SK-N-MC (cell line): ENCODE measurements at regions not wholly inside any gene's neighbourhood (a gene's known extent, or its start where the extent isn't known, plus 50 kb on each side); places are given as distances from the start of the nearest gene placed in this dataset.

Source experiments
- DNase-seq: peaks from one replicate; pipeline ENCODE4 v3.0.0-alpha.2; 2011; ENCODE audit warnings: low read depth, low spot score
- H3K27ac ChIP-seq: fragments of 200-600 bp; sonication (generic); 2 replicates; pipeline ENCODE4 v1.5.1; 2016; ENCODE audit warnings: mixed run types
- H3K36me3 ChIP-seq: fragments of 200-600 bp; sonication (generic); 2 replicates; pipeline ENCODE4 v1.6.1; 2017; ENCODE audit warnings: antibody characterized with exemption, low read length, mixed read lengths; ENCODE audit not compliant: insufficient read depth
- H3K4me3 ChIP-seq: fragments of 200-600 bp; sonication (generic); 2 replicates; pipeline ENCODE4 v1.5.1; 2016
- H3K9ac ChIP-seq: fragments of 200-600 bp; sonication (generic); 2 replicates; pipeline ENCODE4 v1.8.0; 2017; ENCODE audit warnings: mixed run types, mixed read lengths; ENCODE audit not compliant: insufficient read length
- H3K9me3 ChIP-seq: fragments of 200-600 bp; sonication (generic); 2 replicates; pipeline ENCODE4 v1.6.1; 2017; ENCODE audit warnings: low read depth, mild to moderate bottlenecking, antibody characterized with exemption, low read length, moderate library complexity, mixed read lengths
- EZH2 ChIP-seq: fragments of 200-600 bp; sonication (generic); IDR thresholded peaks from one replicate; pipeline ENCODE4 v1.6.1; 2017; ENCODE audit warnings: antibody characterized with exemption
- FOXP2 ChIP-seq: optimal IDR thresholded peaks from 2 replicates; pipeline ENCODE3; 2011; ENCODE audit warnings: mild to moderate bottlenecking, moderate library complexity; ENCODE audit not compliant: insufficient read depth; ENCODE audit errors: extremely low read length, control extremely low read depth
- POLR2AphosphoS5 ChIP-seq: IDR thresholded peaks from 2 replicates; pipeline ENCODE4 v1.6.1; 2012; ENCODE audit warnings: mild to moderate bottlenecking, low read depth, low read length, borderline replicate concordance

DNA sequence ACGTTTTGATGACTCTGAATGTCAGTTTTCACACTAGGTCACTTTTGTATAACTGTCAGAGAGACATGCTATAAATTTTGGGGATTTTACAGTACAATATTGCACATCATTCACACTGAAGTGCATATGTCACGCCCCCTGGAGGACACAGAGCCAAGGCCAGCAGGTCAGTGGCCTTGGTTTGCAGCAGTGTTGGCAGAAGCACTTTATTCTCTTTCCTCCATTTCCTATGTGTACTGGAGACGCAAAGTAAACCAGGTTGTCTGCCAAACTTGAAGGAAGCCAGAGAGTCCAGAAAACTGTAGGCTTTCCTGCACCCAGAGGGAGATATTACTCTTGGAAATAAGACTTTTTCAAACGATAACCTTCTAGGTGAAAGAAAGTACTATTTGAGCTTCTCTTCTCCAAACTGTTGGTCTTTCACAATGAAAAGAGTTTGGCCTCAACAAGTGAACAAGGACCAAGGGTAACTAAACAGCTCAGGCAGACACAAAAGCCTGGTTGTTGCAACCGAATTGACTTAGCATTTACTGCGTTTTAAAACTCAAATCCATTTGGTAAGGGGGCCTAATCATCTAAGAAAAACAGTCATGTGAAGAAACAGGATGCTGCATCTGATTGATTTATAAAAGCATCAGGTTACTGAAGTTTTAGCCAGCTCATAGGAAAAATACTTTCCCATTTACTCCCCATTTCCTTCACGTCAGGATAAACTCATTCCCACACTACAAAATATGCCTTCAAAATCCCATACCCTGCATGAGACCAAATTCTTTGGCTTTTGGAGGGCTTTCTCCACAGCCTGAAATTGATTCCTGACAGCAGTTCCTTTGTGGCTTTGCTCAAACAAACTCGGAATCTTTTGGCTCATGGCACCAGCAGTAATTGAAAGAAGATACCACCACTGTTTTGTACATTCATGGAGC lies 83.0 kb upstream of the SEC61G start:
- H3K36me3 ChIP-seq: no peaks in the 10 kb centered on the region
- no peak overlapping the region for H3K9ac ChIP-seq
- TF ChIP-seq POLR2AphosphoS5 (no peak), FOXP2 (no peak), EZH2 (no peak)
- no peaks in the 10 kb centered on the region for H3K9me3 ChIP-seq
- H3K4me3 ChIP-seq: no peak overlapping the region
- no peak for DNase-seq
- no peak overlapping the region for H3K27ac ChIP-seq

DNA sequence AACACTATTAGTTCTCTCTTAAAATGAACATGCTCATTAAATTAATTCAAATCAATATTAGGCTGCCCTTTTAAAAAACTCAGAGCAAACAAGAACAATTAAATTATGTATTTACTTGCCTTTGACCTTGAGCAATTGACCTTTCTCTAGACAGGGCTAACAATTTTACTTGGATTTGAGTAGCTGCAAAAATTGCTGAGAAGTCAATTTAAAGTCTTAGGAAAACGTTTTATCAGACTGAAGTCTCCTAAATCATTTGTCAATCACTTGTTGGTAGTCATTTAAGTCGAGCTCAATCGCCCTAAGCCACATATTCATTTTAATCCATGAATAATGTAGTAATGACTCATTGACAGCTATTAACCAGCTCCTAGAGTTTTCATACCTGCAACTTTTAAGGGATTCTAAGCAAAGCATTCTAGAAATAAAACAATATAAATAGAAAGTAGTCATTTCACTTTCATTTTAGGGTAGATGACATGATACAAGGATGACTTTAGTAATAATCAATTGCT lies 84.9 kb upstream of the SEC61G start:
- Histone ChIP-seq H3K27ac (no peak overlapping the region), H3K9me3 (peaks cover under 1% of the 10 kb centered on the region; the same call in 1 of the 2 replicates), H3K36me3 (no peaks in the 10 kb centered on the region), H3K4me3 (no peak overlapping the region), H3K9ac (no peak overlapping the region)
- DNase-seq: no peak
- no peak for TF ChIP-seq POLR2AphosphoS5

DNA sequence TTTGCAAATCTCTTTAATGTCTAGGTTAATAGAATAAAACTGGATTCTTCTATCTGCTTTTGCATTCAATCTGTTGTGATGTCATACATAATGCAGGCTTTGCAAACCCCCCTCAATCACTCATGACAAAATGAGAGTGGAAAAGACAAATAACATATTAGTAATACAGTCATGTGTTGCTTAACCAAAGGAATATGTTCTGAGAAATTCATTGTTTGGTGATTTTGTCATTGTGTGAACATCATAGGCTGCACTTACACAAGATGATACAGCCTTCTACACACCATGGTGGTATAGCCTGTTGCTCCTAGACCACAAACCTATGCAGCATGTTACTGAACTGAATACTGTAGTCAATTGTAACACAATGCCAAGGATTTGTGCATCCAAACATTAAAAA lies 87.3 kb upstream of the SEC61G start:
- TF ChIP-seq FOXP2 (no peak), EZH2 (no peak), POLR2AphosphoS5 (no peak)
- Histone ChIP-seq H3K9ac (no peak overlapping the region), H3K4me3 (no peak overlapping the region), H3K36me3 (no peaks in the 10 kb centered on the region), H3K9me3 (peaks cover 3% of the 10 kb centered on the region; the same call in 1 of the 2 replicates), H3K27ac (no peak overlapping the region)
- DNase-seq: no peak

DNA sequence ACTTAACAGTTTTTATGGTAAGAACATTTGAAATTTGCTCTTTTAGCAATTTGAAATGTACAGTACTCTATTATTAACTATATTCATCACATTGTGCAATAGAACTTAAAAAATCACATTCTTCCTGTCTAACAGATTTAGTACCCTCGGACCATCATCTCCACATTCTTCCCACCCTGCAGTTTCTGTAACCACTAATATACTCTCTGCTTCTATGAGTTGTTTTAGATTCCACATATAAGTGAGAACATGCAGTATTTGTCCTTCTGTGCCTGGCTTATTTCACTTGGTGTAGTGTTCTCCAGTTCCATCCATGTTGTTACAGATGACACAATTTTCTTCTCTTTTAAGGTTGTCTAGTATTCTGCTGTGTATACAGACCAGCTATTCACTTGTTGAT lies 88.9 kb upstream of the SEC61G start:
- no peak for DNase-seq
- Histone ChIP-seq H3K9me3 (peaks cover 3% of the 10 kb centered on the region; the same call in 1 of the 2 replicates), H3K4me3 (no peak overlapping the region), H3K36me3 (no peaks in the 10 kb centered on the region), H3K9ac (no peak overlapping the region), H3K27ac (no peak overlapping the region)
- TF ChIP-seq FOXP2 (no peak), EZH2 (no peak), POLR2AphosphoS5 (no peak)

DNA sequence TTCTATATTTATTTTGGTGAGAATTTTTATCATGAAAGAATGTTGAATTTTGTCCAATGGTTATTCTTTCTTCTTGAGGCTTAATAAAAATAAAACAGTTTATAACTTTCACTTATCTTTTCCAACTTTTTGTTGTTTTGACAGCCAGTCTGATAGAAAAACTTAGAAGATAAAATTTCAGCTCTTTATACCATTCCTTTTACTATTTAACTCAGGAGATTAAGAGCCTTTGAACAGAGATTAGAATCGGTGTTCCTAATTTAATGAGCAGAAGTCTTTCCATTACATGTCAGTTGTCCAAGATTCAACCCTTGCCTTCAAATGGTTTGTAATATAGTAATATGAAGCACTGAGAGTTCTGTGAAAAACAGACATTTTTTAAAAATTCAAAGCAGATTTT lies 97.8 kb upstream of the SEC61G start:
- no peak for DNase-seq
- TF ChIP-seq POLR2AphosphoS5 (no peak), EZH2 (no peak), FOXP2 (no peak)
- no peaks in the 10 kb centered on the region for H3K36me3 ChIP-seq
- H3K4me3 ChIP-seq: no peak overlapping the region
- no peaks in the 10 kb centered on the region for H3K9me3 ChIP-seq
- no peak overlapping the region for H3K27ac ChIP-seq
- H3K9ac ChIP-seq: no peak overlapping the region

DNA sequence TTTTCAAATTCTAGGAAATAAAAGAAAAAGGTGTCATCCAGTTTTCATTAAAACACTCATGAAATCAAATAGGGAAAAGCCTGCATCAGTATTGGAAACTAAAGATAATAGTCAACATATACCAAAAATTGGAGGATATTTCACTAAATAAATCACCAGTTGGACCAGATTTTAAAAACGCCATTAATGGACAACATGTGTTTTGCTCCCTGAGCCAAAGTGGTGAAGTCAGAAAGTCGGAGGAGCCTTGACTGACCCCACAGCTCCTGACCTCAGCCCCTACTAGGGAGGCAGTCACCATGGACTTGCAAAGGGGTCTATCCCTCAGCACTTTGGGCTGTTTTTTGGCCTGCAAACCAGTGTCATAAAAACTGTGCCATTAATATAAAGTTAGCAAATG lies 98.3 kb upstream of the SEC61G start:
- no peak overlapping the region for H3K27ac ChIP-seq
- no peaks in the 10 kb centered on the region for H3K9me3 ChIP-seq
- H3K36me3 ChIP-seq: no peaks in the 10 kb centered on the region
- H3K9ac ChIP-seq: no peak overlapping the region
- DNase-seq: no peak
- TF ChIP-seq POLR2AphosphoS5: no peak
- TF ChIP-seq FOXP2: no peak
- TF ChIP-seq EZH2: no peak
- H3K4me3 ChIP-seq: no peak overlapping the region

DNA sequence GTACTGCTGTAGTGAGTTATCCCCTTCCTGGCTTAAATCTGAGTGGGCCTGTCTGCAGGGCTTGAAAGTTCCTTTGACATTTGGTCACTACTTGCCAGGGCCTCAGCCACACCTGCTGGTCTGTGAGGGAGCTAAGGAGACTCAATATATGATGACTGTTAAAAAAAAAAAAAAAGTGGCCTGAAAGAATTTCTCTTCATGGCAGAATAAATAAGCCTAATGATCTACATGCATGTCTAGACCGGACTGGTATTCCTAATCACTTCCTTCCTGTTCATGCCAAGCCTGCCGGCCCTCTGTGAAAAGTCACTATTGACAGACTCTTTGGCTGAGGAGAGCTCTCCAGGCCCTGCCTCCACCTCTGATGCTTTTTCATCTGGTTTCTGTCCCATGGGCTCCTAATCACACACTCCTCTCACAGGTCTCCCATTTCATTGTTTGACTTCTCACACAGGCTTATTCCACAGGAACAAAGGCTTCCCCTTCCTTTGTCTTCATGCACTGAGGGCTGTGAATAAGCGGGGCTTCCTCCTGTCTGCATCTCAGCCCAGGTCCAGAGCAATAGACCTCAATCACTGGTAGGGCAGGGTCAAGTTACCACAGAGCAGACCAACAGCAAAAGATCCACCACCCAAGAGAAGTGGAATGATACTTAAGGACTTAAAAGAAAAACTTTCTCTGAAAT lies 99.1 kb upstream of the SEC61G start:
- Histone ChIP-seq H3K4me3 (no peak overlapping the region), H3K36me3 (no peaks in the 10 kb centered on the region), H3K9me3 (no peaks in the 10 kb centered on the region), H3K27ac (no peak overlapping the region), H3K9ac (no peak overlapping the region)
- DNase-seq: no peak
- TF ChIP-seq EZH2 (no peak), POLR2AphosphoS5 (no peak), FOXP2 (no peak)

DNA sequence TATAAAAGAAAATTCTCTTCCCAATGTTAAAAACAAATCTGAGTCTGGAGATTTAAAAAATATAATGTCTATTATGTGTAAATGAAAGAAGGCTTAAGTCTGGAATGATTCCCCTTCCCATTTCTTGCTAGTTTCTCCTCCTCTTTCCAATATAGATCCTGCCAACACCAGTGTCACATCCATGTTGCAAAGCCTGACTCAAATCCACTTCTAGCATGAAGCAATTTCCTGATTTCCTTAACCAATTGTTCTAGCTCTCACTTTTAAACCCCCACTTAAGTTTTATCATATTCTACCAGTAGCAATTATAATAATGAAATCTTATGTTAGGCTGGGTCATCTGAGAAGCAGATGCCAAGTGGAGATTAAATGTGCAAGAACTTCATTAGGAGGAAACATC lies 100.1 kb upstream of the SEC61G start:
- no peak overlapping the region for H3K27ac ChIP-seq
- TF ChIP-seq POLR2AphosphoS5 (no peak), FOXP2 (no peak), EZH2 (no peak)

DNA sequence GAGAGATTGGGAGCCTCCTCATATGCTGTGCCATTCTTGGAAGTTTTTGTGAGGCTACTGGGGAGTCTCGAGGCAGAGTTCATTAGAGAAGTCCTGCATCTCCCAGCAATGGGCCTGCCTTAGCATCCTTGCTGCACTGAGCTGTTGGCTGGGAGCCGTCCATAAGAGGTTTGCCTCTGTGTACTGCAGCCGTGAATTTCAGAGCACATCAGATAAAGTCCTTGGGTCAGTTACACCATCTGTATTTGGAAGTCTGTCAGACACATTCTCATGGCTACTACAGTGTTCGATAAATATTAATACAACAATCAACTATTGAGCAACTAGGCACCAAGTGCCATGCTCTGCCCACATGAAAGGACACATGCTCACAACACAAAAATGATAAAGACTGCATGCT lies 100.5 kb upstream of the SEC61G start:
- no peak overlapping the region for H3K4me3 ChIP-seq
- H3K36me3 ChIP-seq: no peaks in the 10 kb centered on the region
- no peak overlapping the region for H3K9ac ChIP-seq
- DNase-seq: no peak
- H3K27ac ChIP-seq: no peak overlapping the region
- no peak for TF ChIP-seq FOXP2
- no peak for TF ChIP-seq EZH2
- TF ChIP-seq POLR2AphosphoS5: no peak
- H3K9me3 ChIP-seq: no peaks in the 10 kb centered on the region

More for the DNA sequence above, 100.1 kb upstream of the SEC61G start:
- no peak for DNase-seq
- Histone ChIP-seq H3K4me3 (no peak overlapping the region), H3K9me3 (no peaks in the 10 kb centered on the region), H3K36me3 (no peaks in the 10 kb centered on the region), H3K9ac (no peak overlapping the region)
